Activated CD4-positive, CD25-positive, alpha-beta regulatory T cell treated with anti-CD3 and anti-CD28 coated beads, Interleukin-2, amount 50 U/mL, for 24 hours (primary cell): ENCODE measurements at regions not wholly inside any gene's neighbourhood (a gene's known extent, or its start where the extent isn't known, plus 50 kb on each side); places are given as distances from the start of the nearest gene placed in this dataset.
"Not testable (repeated sequence)": the region's sequence is repeated elsewhere in the genome, so short reads cannot be mapped to it uniquely, and the experiment has no call there.

Experiments used
- ATAC-seq, 2 donors: fragments of 150-1000 bp; cut with Tn5 transposase; one replicate each; pipeline ENCODE4 v1.10.0; 2021; ENCODE audit warnings: mild to moderate bottlenecking in 1 of 2, moderate library complexity in 1 of 2

GRCh38 chr6:164356814-164357213, 942.3 kb downstream of the QKI start:
- ATAC-seq: no peak

DNA sequence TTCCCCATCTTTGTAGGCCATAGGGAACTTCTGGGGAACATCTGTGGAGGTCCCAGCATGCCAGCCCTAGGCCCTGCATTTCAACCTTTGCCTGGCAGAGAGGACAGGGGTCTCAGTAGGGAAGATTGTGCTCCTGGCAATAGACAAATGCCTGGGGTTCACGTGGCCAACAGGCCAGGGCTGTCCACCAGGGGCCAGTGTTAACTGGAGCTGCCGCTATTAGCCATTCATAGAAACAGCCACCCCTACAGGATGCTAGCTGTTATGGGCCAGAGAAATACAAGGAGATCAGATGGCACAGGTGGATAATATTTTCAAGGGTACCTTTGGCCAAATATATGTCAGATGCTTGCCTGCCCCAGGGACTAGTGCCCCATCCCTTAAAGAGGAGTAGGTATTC, 932.9 kb downstream of the QKI start:
- no peak for ATAC-seq

- ATAC-seq: no peak
Measured at GRCh38 chr6:164346631-164347030, 932.1 kb downstream of the QKI start.

DNA sequence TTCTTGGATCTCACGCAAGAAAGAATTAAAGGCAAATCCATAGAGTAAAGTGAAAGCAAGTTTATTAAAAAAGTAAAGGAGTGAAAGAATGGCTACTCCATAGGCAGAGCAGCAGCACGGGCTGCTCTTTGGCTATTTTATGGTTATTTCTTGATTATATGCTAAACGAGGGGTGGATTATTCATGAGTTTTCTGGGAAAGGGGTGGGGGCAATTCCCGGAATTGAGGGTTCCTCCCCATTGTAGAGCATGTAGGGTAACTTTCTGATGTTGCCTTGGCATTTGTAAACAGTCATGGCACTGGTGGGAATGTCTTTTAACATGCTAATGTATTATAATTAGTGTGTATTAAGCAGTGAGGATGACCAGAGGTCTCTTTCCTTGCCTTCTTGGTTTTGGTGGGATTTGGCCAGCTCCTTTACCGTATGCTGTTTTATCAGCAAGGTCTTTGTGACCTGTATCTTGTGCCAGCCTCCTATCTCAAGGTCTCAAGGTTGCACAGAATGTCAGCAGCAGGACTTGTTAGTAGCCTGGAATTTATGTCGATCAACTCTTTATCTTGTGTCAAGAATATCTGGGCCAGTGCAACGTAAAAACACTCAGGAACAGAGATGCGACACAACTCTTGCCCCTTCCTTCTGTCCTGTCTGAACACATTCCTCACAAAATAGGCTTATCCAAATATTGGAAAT, 931.4 kb downstream of the QKI start:
- ATAC-seq: no peak

- ATAC-seq: no peak
Measured at GRCh38 chr6:164345327-164345726, 930.8 kb downstream of the QKI start.

DNA sequence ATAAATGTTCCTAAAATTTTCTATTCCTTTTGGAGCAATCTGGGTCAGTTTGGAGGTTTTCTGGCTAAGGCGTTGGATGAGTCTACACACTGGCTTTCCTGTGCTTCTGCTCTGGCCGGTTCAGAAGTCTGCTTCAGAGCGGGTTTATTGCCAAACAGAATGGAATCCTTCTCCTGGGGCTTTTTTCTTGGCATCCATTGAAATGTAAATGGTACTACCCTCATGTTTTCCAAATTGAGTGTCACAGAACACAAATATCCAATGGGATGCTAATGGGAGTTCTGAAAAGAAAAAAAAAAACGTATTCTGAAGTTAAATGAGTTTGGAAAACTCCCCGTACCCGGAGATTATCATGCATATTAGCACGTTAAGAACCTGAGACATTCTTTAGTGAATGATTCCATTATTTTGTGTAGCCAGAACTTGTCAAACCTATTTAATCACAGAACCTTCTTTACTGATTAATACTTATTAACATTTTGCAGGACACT, 930.3 kb downstream of the QKI start:
- no peak for ATAC-seq

- not testable (repeated sequence) for ATAC-seq
Measured at GRCh38 chr6:164339442-164339841, 924.9 kb downstream of the QKI start.

- ATAC-seq: no peak
Measured at GRCh38 chr6:164337925-164338397, 923.4 kb downstream of the QKI start.

- no peak for ATAC-seq
Measured at GRCh38 chr6:164337024-164337924, 922.8 kb downstream of the QKI start.

DNA sequence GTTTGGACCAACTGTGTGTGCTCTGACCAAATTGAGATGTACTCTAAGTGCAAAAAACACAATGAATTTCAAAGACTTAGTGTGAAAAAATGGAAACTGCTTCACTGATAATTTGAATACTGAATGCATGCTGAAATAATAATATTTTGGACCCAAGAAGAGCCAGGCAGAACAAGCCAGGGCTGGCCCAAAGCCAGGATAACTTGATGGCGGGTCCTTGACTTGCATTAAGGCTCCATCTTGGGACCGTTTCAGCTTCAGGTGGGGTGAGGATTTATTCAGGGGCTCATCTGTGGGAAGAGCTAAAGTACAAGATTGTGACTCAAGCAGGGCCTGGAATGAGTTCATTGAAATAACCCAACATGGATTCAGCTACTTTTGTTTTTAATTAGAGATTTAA, 921.9 kb downstream of the QKI start:
- no peak for ATAC-seq

- ATAC-seq: no peak
Measured at GRCh38 chr6:164331026-164331425, 916.5 kb downstream of the QKI start.

GRCh38 chr6:164325168-164325567, 910.6 kb downstream of the QKI start:
- ATAC-seq: no peak

DNA sequence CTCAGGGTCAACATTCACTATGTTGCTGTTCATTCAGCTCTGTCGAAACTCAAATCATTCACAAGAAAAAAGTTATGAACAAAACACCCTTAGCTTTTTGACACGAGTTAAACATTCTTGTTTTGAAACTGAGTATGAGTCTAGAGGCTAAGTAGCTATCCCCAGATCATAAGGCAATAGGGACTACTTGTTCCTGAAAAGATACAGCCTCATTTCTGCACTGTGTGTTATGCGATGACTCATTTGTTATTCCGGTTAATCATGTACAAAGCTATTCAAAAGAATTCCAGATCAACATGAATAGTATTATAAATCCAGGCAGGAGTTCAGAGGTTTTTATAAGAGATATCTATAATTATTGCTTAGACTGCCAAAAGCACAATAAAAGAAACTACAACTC, 908.0 kb downstream of the QKI start:
- ATAC-seq: no peak

DNA sequence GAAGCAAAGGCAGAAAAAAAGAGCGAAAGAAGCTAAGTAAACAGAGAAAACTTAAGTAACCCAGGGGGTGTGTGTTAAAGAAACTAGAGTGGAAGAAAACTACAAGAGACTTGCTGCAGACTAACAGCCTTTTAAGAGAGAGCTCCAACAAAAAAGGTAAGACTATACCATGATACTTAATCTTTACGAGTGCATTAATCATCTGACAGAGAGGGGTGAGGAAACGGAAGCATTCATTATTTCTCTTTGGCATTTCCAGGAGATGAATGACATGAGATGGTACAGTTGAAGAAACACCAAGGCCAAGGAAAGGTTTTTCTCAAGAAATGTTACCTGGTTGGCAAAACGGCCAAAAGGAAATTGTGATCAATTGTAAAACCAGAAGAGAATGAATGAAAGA, 906.8 kb downstream of the QKI start:
- ATAC-seq: no peak

GRCh38 chr6:164315376-164315775, 900.9 kb downstream of the QKI start:
- ATAC-seq: no peak

DNA sequence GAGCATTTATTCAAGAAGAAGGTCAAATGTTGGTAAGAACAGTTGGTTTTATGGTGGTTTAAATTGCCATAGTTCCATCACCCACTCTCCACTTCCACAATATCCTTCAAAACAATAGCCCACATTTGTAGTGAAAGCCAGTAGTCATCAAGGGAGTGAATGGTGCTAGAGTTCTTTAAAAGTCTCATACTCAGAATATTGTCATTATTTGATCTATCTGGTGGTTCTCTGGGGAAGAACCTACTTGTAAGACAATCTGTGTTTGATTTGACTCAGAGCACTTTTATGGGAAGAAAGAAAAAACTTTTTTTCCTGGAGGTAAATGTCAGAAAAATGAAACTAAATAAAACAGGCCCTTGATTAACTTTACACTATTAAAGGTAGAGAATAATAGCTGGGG, 893.8 kb downstream of the QKI start:
- no peak for ATAC-seq

- no peak for ATAC-seq
Measured at GRCh38 chr6:164303102-164303964, 888.8 kb downstream of the QKI start.

GRCh38 chr6:164296411-164296810, 881.9 kb downstream of the QKI start:
- ATAC-seq: no peak

GRCh38 chr6:164294047-164294784, 879.7 kb downstream of the QKI start:
- ATAC-seq: no peak

GRCh38 chr6:164291224-164291623, 876.7 kb downstream of the QKI start:
- ATAC-seq: no peak

- no peak for ATAC-seq
Measured at GRCh38 chr6:164290101-164290500, 875.6 kb downstream of the QKI start.

DNA sequence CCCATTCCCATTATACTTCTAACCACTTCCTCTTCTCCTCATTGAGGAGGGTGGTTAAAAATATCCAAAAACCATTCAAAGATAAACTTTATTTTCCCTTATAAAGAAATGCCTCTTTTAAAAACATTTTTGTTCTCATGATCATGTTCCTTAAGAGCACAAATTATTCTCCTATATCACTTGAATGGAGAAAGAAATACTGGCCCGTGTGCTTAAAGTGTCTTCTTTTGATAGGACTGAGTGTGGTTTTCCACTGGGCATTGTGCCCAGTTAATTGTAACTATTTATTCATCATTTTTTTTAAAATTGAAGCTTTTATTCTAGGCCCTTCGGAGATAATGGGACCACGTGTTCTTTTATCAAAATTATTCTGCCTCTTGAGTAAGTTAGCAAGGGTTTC, 871.5 kb downstream of the QKI start:
- ATAC-seq: no peak
